Cardiac septum (tissue), 1 donor: ENCODE measurements at regions not wholly inside any gene's neighbourhood (a gene's known extent, or its start where the extent isn't known, plus 50 kb on each side); places are given as distances from the start of the nearest gene placed in this dataset.

Source experiments
- DNase-seq: peaks from one replicate; pipeline ENCODE4 v3.0.0-alpha.2; 2020; ENCODE audit warnings: low spot score
- intact Hi-C: fragments of 100-400 bp; cut with DNase I; formaldehyde crosslinking; loops from one replicate; pipeline ENCODE4 v1.14.0; 2022
- donor health status: DM: no; HTN: no; CAD: no.

- intact Hi-C loops: no loop called here
- no peak for DNase-seq
These were observed 85.2 kb upstream of the NPVF start for GRCh38 chr7:25313526-25313925.

- DNase-seq: no peak
- intact Hi-C loops: no loop called here
These were observed 85.9 kb upstream of the NPVF start for GRCh38 chr7:25314094-25314730.

GRCh38 chr7:25314731-25315267, 86.5 kb upstream of the NPVF start:
- no peak for DNase-seq
- intact Hi-C loops: no loop called here

- intact Hi-C loops: no loop called here
- no peak for DNase-seq
These were observed 88.1 kb upstream of the NPVF start for GRCh38 chr7:25316366-25316765.

DNA sequence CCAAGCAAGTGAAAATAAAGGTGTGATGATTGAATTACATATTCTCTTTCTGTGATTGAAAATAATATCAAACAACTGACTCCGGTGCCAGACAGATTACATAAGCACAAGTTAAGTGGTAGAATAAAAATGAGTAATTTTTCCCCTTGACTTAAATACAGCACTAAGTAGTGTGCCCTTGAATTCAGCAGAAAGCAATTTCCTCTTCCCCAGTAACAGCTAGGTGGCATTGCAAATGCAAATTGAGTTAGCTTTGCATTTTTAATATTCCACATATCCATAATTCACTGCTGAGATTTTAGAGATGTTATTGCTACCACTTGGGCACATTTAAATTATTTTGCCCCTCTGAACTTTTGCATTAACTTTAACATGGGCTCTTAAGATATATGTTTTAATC, 89.8 kb upstream of the NPVF start:
- intact Hi-C loops: no loop called here

DNA sequence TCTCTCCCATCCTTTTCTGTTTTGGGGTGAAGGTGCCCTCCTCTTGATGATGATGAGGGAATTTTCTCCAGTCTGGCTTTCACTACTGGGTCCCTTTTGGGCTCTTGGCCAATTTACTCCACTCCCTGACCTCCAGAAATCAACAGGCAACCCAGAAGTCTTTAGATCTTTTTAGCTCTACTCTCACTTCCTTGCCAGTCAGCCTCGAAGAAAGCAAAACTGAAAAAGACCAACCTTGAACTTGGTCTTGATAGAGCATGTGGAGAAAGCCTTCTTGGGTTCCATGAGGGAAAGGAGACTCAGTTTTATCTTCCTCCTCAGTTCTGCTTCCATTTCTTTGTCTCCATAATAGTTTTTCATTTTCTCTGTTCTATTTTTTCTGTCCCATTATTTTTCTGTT, 91.4 kb upstream of the NPVF start:
- intact Hi-C loops: no loop called here
- no peak for DNase-seq

More for the DNA sequence above, 89.8 kb upstream of the NPVF start:
- no peak for DNase-seq

DNA sequence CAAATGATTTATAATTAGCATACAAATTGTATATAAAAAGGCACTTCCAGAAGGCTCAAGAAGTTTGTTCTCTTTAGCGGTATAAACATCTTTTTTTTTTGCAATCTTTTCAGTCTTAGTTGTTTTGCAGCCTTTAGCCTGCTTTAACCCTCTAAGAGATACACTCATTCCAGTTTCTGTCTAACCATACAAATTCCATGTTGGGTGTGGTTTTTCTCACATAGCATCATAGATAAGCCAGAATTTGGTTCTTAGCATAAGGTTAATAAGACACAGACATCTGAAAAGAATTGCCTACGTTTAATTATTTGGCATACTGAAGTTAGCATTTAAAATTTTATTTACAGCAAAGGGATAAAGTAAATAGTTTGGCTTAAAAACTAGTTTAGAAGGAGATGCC, 92.5 kb upstream of the NPVF start:
- no peak for DNase-seq
- intact Hi-C loops: no loop called here

- DNase-seq: no peak
- intact Hi-C loops: no loop called here
These were observed 93.1 kb upstream of the NPVF start for GRCh38 chr7:25321424-25321823.

DNA sequence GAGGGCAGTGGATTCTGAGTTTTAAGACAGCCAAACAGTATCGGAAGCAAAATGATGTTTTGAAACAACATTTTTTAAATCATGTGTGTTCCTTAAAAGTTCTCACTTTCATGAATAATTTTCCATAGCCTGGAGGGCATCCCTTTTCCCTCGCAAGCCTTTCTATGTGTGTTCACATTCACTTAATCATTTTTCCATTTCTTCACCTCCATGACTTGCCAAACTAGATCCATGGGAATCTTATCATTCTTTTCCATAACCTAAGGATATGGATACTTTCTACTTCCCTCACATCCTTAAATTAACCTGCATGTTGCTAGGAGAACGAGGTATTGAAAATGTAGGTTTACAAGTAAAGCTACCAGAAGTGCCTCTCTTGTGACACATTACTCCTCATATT, 94.2 kb upstream of the NPVF start:
- no peak for DNase-seq
- intact Hi-C loops: no loop called here

GRCh38 chr7:25325186-25325757, 97.0 kb upstream of the NPVF start:
- intact Hi-C loops: no loop called here
- DNase-seq: no peak

GRCh38 chr7:25326501-25327156, 98.3 kb upstream of the NPVF start:
- no peak for DNase-seq
- intact Hi-C loops: no loop called here

DNA sequence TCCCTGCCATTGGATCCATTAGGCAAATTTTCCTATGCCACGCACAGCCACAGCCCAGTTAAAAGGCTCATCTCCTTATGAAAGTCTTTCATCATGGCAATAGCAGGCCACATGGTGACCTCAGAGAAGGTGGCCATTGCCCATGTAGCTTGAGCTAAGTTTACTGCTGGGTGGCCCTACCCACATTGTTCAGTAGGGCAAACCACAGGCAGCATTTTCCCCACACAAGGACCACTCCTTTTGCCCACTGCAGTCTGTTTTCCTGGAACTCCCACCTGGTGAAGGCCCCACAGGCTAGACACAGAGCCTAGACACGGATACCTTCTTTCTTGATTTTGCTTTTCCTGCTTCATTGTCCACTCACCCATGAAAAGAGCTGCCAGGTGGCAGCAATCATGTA, 101.5 kb upstream of the NPVF start:
- intact Hi-C loops: no loop called here
- DNase-seq: no peak

GRCh38 chr7:25333296-25333928, 105.1 kb upstream of the NPVF start:
- intact Hi-C loops: no loop called here
- DNase-seq: no peak

DNA sequence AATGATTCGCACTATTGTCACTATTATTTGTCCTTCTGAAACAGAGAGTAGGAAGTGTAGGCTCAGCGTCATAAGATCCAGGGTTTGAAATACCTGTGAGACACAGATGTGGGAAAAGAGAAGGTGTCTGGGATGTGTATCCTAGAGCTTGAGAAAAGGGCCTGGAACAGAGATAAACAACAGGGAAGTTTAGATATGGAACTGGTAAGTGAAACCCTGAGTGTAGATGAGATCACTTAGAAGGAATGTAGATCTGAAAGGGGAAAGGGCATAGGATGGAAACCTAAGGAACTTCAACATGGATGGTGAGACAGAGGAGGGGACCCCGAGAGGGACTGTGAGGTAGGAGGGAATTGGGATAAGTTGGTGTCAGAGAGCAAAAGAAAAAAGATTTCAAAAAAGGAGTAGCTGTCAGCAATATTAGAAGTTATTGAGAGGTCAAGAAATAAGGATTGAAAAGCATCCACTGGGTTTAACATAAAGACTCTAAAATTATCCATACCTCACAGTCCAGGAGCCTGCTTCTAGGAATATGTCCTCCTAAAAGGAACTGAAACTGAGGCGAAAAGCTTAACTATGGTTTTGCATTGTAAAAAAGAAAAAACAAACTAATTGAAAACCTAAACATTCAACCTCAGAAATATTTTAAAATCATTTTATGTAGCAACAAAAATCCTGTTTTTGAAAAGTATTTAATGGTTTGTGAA, 119.2 kb upstream of the NPVF start:
- DNase-seq: no peak
- intact Hi-C loops: no loop called here

- intact Hi-C loops: no loop called here
- no peak for DNase-seq
These were observed 119.8 kb upstream of the NPVF start for GRCh38 chr7:25348104-25348503.

GRCh38 chr7:25349283-25350017, 121.2 kb upstream of the NPVF start:
- DNase-seq: no peak
- intact Hi-C loops: no loop called here

GRCh38 chr7:25350041-25350440, 121.8 kb upstream of the NPVF start:
- intact Hi-C loops: no loop called here
- DNase-seq: no peak

GRCh38 chr7:25351761-25352160, 123.5 kb upstream of the NPVF start:
- intact Hi-C loops: no loop called here
- DNase-seq: no peak

- no peak for DNase-seq
- intact Hi-C loops: no loop called here
These were observed 124.9 kb upstream of the NPVF start for GRCh38 chr7:25353196-25353595.
